ENCODE measurements at regions not wholly inside any gene's neighbourhood (a gene's known extent, or its start where the extent isn't known, plus 50 kb on each side); places are given as distances from the start of the nearest gene placed in this dataset.
"Not testable (repeated sequence)": the region's sequence is repeated elsewhere in the genome, so short reads cannot be mapped to it uniquely, and the experiment has no call there.

DNA sequence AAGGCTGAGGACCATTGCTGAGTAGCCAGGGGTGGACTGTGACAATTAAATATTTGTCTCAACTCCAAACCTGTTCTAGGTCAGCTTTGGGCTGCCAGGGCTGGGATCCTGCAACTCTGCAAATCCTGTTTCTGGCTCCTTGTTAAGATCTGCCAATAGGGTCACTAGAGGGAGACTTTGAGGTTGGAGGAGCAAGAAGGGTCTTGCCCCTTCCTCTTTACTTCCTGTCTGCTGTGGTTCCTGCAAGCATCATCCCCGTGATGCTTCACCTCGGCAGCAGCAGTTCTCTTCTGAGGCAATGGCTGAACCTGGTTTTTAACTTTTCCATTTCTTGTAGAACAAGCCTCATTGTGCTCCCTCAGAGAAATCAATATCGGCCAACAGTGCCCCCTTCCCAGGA, 124.6 kb downstream of the IRX5 start:
- intact Hi-C loops (cut with DNase I) = no loop called here
- ATAC-seq (no peak), DNase-seq (no peak)

DNA sequence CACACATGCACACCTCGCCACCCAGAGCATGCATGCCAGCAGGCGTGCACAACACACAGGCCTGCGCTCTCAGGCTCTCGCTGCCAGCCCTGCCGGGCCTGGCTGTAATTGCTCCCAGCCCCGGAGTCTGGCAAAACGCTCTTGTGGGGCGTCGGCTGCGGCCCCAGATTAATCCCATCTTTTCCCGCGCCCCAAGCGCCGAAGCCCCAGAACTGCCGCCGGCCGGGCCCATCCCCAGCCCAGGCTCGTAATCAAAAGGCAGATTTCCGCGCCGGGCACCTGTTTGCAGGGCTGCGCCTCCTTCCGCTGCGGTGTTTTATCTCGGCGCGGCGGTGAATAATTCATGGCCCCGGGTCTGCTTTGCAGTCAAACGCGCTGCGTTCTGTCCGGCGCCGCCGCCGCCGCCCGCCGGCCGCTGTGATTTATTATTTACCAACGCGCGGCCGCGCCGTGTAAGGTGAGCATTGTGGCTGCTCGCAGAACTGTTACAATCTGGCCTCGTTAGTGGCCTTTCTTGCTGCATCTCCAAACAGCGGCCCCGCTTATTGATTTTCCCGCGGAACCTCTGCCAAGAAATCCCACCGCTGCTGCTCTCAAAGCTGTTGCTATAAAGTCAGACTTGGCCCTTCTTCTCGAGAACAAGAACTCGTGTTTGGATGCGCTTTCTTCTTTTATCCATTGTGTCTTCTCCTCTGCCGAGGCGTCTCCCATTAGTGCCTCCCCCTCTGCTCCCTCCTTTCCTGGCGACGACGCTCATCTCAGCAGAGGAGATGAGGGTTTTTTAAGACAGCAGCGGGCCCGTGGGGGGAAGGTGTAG, 126.1 kb downstream of the IRX5 start:
- intact Hi-C loops (cut with DNase I) = no loop called here
- ATAC-seq = no peak
- no peak for DNase-seq

DNA sequence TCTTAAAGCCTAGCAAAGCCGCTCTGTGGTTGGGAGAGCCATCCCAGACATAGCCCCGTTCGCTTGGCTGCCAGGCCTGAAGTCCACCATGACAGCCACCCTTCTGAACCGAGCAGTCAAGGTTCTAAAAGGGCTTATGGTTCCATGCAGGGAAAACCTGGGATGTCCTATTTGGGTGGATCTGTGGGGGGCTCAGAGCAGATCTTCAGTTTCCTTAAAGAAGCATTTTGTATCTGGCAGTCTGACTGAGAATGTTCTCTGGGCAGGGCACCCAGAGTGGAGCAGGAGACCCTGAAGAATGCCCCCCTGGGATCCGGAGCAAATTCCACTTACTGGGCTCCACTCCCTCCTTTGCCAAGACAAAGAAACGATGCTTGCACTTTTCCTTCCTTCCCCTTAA, 127.2 kb downstream of the IRX5 start:
- no peak for ATAC-seq
- intact Hi-C loops (cut with DNase I) = no loop called here
- no peak for DNase-seq

DNA sequence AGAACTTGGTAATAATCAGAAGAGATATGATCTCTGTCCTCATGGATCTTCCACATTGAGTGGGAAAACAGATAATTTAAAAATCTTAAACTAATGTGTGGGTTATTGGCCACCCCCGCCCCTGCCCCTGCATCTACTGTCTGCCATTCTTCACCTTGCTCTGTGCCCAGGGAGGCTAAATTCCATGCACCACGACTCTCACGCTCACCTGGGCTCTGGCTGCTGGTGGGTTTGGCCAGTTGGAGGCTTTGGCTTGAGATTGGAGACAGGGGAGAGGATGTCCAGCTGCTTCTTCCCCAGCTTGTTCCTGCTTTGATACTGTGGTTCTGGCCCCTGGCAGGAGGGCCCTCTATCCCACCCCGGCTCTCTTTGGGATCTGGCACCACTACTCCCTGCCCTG, 127.9 kb downstream of the IRX5 start:
- DNase-seq (no peak), ATAC-seq (no peak)
- intact Hi-C loops (cut with DNase I) = no loop called here

DNA sequence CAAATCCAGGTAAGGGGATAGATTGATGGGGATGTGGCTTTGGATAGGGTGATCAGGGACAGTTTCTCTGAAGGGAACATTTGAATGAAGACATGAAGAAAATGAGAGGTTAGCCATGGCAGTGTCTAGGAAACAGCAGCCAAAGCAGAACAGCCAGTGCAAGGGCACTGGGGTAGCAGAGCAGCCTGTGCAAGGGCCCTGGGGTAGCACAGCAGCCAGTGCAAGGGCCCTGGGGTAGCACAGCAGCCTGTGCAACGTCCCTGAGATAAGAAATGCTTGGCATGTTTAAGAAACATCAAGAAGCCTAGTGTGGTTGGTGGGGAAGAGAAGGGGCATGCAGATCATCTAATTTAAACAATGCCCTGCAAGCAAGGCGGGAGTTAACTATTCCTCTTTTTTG, 128.5 kb downstream of the IRX5 start:
- DNase-seq (no peak), ATAC-seq (no peak)
- intact Hi-C loops (cut with DNase I) = no loop called here

DNA sequence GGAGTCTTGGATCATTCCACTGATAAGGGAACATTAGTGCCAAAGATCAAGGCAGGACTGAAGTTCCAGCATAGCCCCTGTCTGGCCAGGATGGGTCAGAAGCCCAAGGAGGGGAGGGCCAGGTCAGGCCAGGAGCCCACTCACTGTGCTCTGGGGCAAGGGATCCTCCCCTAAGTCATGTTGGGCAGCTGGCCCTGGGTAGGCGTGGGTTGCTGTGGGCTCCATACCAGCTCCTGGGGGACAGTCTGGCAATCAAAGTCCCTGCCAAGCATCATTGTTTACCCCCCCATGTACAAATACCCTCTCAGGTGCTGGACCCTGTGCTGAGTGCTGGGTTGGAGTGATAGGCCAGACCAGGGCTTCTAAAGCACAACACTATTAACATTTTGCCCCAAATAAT, 130.5 kb downstream of the IRX5 start:
- intact Hi-C loops (cut with DNase I) = no loop called here
- ATAC-seq = no peak
- no peak for DNase-seq

DNA sequence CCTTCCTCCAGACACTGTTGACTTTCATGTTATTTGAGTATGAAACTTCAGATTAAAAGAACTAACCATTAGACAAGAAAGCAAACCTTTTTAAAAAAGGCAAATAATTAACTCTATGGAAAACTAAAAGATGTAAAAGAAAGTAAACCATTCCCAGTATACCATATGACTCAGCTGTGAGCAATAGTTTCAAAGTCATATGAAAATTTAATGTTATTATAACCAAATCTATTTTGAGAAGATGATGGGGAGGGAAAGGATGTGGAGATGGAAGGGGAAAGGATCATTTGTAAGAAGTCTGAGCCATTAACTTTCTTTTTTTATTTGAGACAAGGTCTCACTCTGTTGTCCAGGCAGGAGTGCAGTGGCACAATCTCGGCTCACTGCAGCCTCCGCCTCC, 131.8 kb downstream of the IRX5 start:
- intact Hi-C loops (cut with DNase I) = no loop called here
- no peak for DNase-seq
- ATAC-seq = no peak

DNA sequence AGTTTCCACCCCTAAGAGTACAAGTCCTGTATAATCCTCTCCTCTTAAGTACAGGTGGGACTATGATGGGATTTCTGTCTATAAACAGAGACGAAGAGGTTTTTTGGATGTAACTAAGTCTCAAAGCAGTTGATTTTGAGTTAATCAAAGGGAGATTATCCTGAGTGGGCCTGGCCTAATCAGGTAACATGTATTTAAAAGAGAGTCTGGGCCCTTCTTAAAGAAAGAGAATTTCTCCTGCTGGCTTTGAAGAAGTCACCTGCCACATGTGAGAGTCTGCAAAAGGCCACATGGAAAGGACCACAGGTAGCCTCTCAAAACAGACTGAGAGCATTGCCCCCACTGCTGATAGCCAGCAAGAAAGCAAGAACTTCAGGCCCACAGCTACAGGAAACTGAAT, 142.3 kb downstream of the IRX5 start:
- ATAC-seq (no peak), DNase-seq (no peak)

DNA sequence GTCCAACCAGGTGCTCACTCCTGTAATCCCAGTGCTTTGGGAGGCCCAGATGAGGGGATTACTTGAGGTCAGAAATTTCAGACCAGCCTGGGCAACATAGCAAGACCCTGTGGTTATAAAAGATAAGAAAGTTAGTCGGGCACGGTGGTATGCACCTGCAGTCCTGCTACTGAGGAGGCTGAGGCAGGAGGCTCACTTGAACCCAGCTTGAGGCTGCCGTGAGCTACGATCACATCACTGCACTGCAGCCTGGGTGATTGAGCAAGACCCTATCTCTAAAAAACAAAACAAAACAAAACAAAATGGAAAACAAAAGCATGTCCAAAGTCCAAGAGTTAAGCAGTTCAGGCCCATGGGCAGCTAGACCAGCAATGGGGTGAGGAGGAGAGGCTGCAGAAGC, 143.2 kb downstream of the IRX5 start:
- intact Hi-C loops (cut with DNase I) = no loop called here
- DNase-seq = no peak
- ATAC-seq = no peak

More for the DNA sequence above, 142.3 kb downstream of the IRX5 start:
- intact Hi-C loops (cut with DNase I) = no loop called here

DNA sequence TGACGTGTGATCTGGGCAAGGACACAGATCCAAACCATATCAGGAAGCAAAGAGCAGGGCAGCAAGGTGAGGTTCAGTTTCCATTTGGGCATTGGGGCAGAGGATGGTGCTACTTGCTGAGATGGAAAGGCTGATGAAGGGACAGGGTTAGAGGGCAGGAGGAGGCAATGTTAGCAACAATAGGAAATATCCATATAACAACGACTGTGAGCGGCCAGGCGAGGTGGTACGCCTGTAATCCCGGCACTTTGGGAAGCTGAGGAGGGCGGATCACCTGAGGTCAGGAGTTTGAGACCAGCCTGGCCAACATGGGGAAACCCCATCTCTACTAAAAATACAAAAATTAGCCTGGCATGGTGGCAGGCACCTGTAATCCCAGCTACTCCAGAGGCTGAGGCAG, 144.5 kb downstream of the IRX5 start:
- ATAC-seq; DNase-seq; intact Hi-C loops (cut with DNase I): not testable (repeated sequence)

DNA sequence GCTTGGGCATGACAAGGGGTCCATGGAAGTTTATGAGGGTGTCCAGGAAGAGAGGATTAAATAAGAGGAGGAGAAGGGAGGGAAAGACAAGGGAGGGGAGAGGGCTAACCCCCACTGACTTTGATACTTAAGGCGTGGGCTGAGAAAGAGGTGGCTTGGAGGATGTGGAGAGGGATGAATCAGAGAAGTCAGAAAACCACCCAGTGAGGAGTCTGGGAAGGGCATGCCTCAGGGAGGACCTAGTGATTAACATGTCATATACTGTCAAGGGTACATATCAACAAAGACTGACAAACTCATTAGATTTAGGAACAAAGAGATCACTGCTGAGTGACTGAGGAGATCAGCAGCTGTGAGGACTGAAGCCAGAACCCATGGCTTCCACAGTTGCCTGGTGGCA, 145.4 kb downstream of the IRX5 start:
- no peak for DNase-seq
- ATAC-seq = no peak
- intact Hi-C loops (cut with DNase I) = no loop called here

DNA sequence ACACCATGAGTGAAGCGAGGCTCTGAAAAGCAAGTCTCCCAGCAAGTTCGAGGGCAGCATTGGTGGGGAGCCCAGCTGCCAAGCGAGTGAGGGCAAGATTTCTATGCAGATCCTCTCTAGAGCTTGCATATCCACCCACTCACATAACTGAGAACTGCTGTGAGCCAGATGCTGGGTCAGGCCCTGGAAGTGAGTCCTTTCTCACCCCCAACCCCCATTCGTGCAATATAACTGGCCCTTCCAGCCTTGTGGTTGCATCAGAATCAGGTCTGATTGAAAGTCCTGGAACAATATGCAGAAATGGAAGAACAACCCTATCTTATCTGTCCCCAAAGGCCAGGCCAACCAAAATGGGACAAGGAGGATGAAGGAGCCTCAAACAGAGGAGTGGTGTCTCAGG, 146.6 kb downstream of the IRX5 start:
- ATAC-seq (no peak), DNase-seq (no peak)
- intact Hi-C loops (cut with DNase I) = no loop called here

DNA sequence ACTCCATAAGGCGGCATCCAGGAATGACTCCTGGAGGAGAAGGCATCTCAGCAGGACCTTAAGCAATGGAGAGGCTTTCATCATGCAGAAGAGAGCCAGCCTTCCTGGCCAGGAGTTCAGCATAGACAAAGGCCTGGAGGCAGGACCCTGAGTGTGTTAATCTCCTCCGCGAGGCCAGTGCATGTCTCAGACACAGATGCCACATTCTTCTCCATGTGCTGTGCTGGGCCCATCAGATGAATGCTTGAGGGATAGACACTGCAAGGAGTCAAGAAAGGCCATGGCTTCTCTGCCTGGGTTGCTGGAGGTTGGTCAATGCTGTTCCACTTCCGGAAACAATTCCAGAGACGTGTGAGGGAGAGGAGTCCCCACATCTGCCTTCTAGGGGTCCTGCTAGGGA, 147.5 kb downstream of the IRX5 start:
- ATAC-seq (no peak), DNase-seq (no peak)
- intact Hi-C loops (cut with DNase I) = no loop called here

DNA sequence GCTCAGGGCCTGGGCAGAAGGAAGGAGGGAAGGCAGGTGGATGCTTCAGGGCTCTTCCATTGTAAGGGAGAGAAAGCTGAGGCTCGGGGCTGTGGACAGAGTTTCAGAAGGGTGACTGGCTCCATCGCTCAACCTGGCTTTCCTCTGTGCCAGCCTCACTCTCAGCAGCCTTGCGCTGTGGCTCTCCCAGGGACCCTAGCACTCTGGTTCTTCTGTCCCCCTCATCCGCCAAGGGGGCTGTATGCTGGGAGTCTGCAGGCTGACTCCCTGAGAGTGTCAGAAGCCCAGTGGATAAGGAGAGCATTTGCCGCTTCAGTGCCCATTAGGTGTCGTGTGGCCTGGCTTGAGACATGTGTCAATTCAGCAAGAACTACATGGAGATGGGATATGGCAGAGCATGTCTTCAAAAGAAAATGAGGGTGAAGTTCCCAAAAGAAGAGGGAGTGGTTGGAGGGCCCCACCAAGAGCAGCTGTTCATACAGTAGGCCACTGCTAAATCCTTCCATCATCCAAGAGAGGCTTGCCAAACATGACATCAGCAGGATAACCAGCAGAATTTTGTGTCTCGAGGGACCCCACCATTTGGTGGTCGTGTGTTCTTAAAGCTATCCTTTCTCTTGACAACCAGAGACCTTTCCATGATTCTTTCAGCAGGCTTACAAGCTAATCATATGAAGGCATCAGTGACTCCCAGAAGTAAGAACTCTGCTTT, 148.2 kb downstream of the IRX5 start:
- no peak for DNase-seq
- intact Hi-C loops (cut with DNase I) = no loop called here
- no peak for ATAC-seq

DNA sequence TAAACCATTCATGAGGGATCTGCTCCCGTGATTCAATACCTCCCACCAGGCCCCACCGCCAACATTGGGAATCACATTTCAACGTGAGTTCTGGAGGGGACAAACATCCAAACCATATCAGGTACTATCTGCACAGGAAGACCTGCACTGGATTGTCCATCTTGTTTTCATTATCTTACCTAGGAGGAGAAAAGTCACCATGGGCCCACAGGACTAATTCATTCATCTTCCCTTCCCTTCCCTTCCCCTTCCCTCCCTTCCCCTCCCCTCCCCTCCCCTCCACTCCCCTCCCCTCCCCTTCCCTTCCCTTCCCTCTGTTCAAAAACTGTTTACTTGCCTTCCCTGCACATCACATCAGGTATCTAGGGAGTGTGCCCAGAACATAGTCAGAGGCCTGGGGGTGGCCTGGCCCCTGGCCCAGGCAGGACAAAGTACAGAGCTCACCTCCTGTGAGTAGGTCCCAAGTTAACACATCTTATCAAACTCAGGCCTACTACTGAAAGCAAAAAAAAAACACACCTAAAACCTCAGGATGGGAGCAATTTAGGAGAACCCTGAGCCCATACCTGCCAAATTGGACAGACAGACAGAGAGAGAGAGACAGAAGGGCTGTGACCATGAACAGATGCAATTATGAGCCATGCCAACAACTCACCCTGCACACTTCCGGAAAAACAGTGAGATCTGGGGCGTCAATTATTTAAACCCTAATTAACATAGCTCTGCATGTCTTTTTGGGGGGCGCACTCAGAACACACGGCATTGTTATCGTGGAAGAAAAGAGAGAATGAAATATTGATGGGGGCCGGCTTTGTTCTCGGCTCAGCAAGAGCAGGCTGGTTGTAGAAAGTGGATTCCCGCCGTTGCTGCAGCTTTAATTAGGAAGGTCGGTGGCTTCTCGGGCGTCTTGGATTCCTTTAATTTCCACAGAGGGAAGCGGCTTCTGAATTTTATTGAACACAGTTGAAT, 151.2 kb downstream of the IRX5 start:
- DNase-seq (no peak), ATAC-seq (no peak)
- intact Hi-C loops (cut with DNase I) = no loop called here

DNA sequence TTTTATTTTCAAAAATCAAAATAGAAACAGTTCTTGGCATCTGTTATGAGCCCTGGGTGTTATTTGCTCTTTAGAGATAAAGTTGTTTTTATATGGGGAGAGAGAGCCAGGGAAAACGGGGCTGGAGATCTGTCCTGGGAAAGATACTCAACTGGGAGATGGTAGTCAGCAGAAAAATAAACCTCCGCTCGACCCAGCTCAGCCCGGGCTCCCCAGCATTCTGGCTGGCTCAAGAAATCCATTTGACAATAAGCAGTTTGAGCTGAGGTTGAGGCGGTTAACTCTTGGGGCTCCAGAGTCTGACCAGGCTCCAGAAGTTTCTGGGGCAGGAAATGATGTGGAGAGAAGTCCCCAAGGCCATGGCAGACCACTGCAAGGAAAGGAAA, 151.9 kb downstream of the IRX5 start:
- ATAC-seq = peak; percentile 40 to 73
- DNase-seq = no peak
- intact Hi-C loops (cut with DNase I) = no loop called here

DNA sequence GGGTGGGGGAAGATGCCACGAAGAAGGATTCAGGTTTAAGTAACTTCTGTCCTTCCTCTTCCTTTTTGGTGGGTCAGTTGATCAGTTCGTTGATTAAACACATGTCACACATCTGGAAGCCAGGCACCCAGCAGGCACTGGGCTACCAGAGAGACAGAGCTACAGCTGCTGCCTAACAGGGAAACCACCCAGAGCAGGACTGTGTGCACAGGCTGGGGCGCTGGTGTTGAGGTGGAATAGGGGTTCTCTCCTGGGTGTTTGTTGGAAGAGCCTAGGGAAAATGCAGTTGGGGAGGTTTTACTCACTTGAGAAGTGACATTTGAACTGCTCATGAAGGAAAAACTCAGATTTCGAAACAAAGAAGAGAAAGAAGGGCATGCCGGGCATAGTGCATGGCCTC, 152.4 kb downstream of the IRX5 start:
- intact Hi-C loops (cut with DNase I) = no loop called here
- no peak for ATAC-seq

DNA sequence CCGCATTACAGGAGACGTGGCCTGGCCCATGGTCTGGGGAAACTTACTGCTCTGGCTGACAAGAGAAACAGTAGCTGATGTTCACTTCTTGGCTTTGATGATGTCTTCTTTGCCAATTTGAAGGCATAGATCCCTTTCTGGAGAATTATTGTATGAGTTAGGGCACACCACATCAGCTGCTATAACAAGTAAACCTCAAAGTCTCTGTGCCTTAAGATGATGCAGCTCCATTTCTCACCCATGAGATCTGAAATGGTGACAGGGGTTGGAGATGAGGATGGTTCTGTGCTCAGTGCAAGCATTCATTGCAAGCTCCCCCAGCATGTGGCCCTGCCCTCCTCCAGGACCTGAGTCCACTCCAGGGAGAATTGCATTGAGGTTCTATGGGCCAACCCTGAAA, 157.4 kb downstream of the IRX5 start:
- ATAC-seq (no peak), DNase-seq (no peak)
- intact Hi-C loops (cut with DNase I) = no loop called here

More for the DNA sequence above, 152.4 kb downstream of the IRX5 start:
- no peak for DNase-seq

DNA sequence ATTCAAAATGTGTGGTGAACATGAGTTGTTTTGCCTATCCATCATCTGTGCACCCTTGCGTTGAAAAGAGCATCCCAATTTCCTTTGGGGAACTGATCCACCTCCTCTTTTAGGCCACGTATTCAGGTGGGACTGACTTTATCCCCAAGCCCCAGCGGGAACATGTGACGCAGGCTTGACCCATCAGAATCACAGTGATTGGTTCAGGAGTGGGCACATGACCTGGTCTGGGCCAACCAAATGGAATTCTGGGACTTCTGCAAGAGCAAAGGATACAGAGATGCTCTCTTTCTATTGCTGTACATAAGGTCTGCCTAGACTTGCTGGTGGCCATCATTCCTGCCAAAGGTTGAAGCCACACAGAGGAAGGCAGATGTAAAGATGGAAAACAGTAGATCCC, 158.9 kb downstream of the IRX5 start:
- intact Hi-C loops (cut with DNase I) = no loop called here
- DNase-seq (no peak), ATAC-seq (no peak)

Data from left cardiac atrium (tissue), 4 donors.